ENCODE measurements at regions not wholly inside any gene's neighbourhood (a gene's known extent, or its start where the extent isn't known, plus 50 kb on each side); places are given as distances from the start of the nearest gene placed in this dataset.
"Not testable (repeated sequence)": the region's sequence is repeated elsewhere in the genome, so short reads cannot be mapped to it uniquely, and the experiment has no call there.

GRCh38 chrX:20729416-20729815 is 462.7 kb upstream of the RPS6KA3 start:
- intact Hi-C loops (cut with DNase I), result no loop called here
- no peak for DNase-seq (ENCODE audit: low spot score)
- no peak for ATAC-seq

- intact Hi-C loops (cut with DNase I), result no loop called here
- no peak for DNase-seq (ENCODE audit: low spot score)
- ATAC-seq, result no peak
These were observed 460.7 kb upstream of the RPS6KA3 start for GRCh38 chrX:20727447-20727846.

DNA sequence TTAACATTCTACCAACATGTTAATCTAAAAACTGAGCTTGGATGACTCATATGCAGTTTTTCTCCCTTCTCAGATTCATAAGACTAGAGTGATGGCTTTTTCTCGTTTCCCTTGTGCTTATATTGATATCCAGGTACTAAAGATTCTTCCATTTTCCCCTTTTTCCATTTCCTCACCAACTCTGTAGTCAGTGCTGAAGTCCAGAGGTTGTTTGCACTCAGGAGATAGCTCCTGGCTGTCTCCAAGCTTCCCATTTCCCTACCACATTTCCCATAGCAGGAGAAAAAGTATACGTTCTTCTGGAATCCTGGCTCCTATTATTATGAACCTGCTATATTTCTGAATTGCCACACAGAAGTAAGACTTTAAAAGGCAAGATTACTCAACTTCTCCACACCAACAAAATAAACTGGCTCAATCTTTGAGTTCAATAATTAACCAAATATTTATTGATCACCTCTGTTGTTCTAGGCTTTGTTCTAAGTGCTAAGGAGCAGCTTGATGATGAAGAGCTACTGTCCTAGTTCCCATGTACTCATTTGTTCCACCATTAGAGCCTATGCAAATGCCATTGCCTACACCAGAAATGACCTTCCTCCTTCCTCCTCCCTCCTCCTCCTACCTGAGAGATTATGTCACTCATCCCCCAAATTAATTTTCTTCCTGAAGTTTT is 454.4 kb upstream of the RPS6KA3 start:
- intact Hi-C loops (cut with DNase I), result no loop called here
- DNase-seq (ENCODE audit: low spot score) (no peak), ATAC-seq (no peak)

GRCh38 chrX:20718592-20719380 is 452.1 kb upstream of the RPS6KA3 start:
- DNase-seq (ENCODE audit: low spot score) (no peak), ATAC-seq (no peak)
- intact Hi-C loops (cut with DNase I), result no loop called here

DNA sequence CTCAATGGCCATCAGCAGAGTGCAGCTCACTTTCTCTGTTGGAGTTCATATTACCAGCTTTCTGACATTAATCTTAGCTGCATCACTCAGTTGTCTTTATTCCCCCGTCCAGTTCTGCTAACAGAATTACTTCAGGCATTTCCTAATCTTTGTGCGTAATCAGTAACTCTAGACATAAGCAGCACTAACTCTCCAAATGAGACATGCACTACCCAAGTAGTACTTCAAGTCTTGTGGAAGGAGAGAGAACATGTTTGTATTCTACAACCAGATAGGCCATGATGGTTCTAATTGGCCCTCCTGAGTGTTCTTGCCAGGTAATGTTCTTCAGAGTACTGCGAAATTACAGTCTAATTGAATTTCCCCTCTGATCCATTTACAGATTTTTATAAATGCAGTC is 448.5 kb upstream of the RPS6KA3 start:
- intact Hi-C loops (cut with DNase I), result no loop called here
- ATAC-seq, result no peak
- DNase-seq (ENCODE audit: low spot score), result no peak

DNA sequence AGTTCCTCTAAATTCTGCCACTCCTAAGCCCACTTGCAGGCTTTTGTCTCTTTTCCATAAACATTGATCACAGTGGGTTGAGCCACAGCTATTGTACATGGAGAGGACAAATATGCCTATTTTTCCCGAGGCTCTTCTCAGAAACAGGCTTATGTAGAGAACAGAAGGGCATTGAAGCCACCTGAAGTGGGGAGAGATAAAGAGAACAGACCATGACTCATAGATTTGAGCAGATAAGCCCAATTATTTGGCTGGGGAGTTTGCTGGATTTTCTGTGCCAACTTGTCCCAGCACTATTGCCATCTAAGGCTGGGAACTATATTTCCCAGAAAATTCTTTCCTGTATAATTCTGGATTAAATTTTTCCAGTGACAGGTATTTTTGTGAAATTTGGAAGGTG is 446.1 kb upstream of the RPS6KA3 start:
- ATAC-seq (no peak), DNase-seq (ENCODE audit: low spot score) (no peak)
- intact Hi-C loops (cut with DNase I), result no loop called here

DNA sequence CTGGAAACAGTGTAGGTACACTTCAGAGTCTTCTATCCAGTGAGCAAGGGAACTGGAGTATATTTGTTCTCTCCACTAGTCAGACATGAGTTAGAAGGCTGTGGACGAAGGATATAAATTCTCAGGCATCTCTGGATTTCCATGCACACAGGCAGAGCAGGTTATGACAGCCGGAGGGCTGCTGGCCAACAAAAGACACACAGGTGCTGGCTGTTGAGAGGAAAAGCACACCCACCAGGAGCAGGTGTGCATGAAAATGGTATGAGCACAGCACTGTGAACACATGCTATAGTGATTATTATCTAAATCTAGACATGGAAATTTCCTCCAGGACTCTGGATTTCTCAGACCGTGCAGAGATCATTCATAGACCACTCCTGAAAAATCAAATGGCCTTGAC is 444.7 kb upstream of the RPS6KA3 start:
- ATAC-seq (no peak), DNase-seq (ENCODE audit: low spot score) (no peak)
- intact Hi-C loops (cut with DNase I), result no loop called here

GRCh38 chrX:20693078-20693477 is 426.4 kb upstream of the RPS6KA3 start:
- ATAC-seq (no peak), DNase-seq (ENCODE audit: low spot score) (no peak)
- intact Hi-C loops (cut with DNase I), result no loop called here

GRCh38 chrX:20686256-20686655 is 419.5 kb upstream of the RPS6KA3 start:
- no peak for DNase-seq (ENCODE audit: low spot score)

GRCh38 chrX:20685652-20686051 is 418.9 kb upstream of the RPS6KA3 start:
- intact Hi-C loops (cut with DNase I), result no loop called here
- DNase-seq (ENCODE audit: low spot score) (no peak), ATAC-seq (no peak)

More at GRCh38 chrX:20686256-20686655, 419.5 kb upstream of the RPS6KA3 start:
- no peak for ATAC-seq
- intact Hi-C loops (cut with DNase I), result no loop called here

- intact Hi-C loops (cut with DNase I), result no loop called here
- no peak for DNase-seq (ENCODE audit: low spot score)
- ATAC-seq, result peak; percentile 46
These were observed 415.0 kb upstream of the RPS6KA3 start for GRCh38 chrX:20681683-20682082.

DNA sequence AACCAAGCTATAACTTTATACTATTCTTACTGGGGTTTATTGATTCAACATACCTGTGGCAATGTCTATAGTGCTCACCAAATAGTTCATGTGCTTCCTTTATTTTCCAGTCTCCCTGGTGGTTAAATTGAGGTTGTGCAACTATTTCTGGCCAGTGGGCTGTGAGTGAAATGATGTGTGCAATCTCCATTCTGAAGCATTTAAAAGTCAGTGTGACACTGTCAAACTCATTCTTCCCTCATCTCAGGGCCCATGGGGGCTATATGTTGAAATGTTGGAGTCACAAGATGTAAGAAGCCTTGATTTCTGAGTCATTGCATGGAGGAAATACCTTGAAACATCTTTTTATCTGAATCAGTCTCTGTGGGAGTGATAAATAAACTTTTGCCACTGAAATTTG is 414.3 kb upstream of the RPS6KA3 start:
- ATAC-seq (peak; percentile 41), DNase-seq (ENCODE audit: low spot score) (no peak)
- intact Hi-C loops (cut with DNase I), result no loop called here

- no peak for ATAC-seq
- intact Hi-C loops (cut with DNase I), result no loop called here
- no peak for DNase-seq (ENCODE audit: low spot score)
These were observed 405.8 kb upstream of the RPS6KA3 start for GRCh38 chrX:20672476-20672875.

GRCh38 chrX:20671746-20672145 is 405.0 kb upstream of the RPS6KA3 start:
- ATAC-seq; DNase-seq (ENCODE audit: low spot score); intact Hi-C loops (cut with DNase I): not testable (repeated sequence)

- DNase-seq (ENCODE audit: low spot score), result no peak
- no peak for ATAC-seq
- intact Hi-C loops (cut with DNase I), result no loop called here
These were observed 403.9 kb upstream of the RPS6KA3 start for GRCh38 chrX:20670611-20671010.

- intact Hi-C loops (cut with DNase I), result no loop called here
- DNase-seq (ENCODE audit: low spot score) (no peak), ATAC-seq (no peak)
These were observed 401.8 kb upstream of the RPS6KA3 start for GRCh38 chrX:20668550-20668949.

GRCh38 chrX:20666331-20666730 is 399.6 kb upstream of the RPS6KA3 start:
- intact Hi-C loops (cut with DNase I), result no loop called here
- DNase-seq (ENCODE audit: low spot score) (no peak), ATAC-seq (no peak)

DNA sequence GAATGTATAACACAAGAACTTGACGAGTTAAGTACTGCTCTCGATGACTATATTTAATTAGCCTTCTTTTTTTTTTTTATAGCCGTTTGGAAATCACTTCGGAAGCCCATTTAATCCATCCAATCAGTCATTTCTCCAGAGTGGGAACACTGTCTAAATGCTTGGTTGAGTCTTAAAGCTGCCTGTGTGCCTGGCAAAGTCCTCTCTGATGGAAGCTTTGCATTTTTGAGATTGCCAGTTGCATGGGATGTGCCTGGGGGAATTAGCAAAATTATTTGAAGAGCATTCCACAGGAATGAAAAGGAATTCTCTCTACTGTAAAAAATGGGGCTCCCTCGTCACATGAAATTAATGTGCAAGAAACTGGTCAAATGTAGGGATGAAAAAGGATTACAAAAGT is 398.8 kb upstream of the RPS6KA3 start:
- DNase-seq (ENCODE audit: low spot score) (no peak), ATAC-seq (no peak)
- intact Hi-C loops (cut with DNase I), result no loop called here

DNA sequence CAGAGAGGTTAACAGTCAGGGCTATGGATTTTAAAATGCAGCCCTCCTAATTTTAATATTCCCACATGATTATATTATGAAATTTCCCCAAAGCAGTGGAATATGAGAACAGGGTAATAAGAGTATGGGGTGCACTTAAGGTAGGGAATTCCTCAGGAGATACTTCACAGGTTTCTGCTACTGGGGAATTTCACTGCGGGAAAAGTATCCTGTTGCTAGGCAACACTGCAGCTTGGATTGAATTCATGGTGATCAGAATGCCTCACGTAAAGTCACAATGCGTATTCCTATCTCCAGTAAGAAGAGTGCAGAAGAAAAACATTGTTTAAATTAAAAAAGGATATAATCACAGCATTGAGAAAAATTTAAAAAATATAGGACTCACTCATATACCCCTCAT is 398.1 kb upstream of the RPS6KA3 start:
- intact Hi-C loops (cut with DNase I), result no loop called here
- DNase-seq (ENCODE audit: low spot score), result no peak
- ATAC-seq, result no peak

- no peak for DNase-seq (ENCODE audit: low spot score)
- no peak for ATAC-seq
- intact Hi-C loops (cut with DNase I), result no loop called here
These were observed 397.4 kb upstream of the RPS6KA3 start for GRCh38 chrX:20664131-20664530.

DNA sequence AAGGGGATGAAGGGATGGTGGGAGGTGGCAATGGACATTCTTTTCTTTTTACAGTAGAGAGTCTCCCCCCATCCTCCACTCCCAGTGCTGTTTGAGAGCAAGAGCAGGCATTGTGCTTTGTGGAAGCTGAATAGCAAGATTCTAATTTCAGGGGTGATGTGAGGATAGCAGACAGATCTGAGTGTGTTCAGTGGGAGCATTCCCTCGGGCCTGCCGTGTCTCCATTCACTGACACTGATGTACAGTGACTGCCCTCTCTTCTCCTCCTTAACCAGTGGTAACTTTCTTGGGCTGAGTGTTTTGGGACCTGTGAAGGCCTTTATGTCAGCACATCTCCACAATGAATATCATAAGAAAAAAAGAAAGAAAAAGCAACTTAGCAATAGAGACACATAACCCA is 396.6 kb upstream of the RPS6KA3 start:
- ATAC-seq, result no peak
- intact Hi-C loops (cut with DNase I), result no loop called here
- DNase-seq (ENCODE audit: low spot score), result no peak
